COLO668 (cell line): ENCODE measurements at regions not wholly inside any gene's neighbourhood (a gene's known extent, or its start where the extent isn't known, plus 50 kb on each side); places are given as distances from the start of the nearest gene placed in this dataset.
"Not testable (repeated sequence)": the region's sequence is repeated elsewhere in the genome, so short reads cannot be mapped to it uniquely, and the experiment has no call there.

Experiments
- DNase-seq: peaks from one replicate; lab custom pipeline; 2025; ENCODE audit not compliant: unreplicated experiment; lab: John Stamatoyannopoulos, UW

DNA sequence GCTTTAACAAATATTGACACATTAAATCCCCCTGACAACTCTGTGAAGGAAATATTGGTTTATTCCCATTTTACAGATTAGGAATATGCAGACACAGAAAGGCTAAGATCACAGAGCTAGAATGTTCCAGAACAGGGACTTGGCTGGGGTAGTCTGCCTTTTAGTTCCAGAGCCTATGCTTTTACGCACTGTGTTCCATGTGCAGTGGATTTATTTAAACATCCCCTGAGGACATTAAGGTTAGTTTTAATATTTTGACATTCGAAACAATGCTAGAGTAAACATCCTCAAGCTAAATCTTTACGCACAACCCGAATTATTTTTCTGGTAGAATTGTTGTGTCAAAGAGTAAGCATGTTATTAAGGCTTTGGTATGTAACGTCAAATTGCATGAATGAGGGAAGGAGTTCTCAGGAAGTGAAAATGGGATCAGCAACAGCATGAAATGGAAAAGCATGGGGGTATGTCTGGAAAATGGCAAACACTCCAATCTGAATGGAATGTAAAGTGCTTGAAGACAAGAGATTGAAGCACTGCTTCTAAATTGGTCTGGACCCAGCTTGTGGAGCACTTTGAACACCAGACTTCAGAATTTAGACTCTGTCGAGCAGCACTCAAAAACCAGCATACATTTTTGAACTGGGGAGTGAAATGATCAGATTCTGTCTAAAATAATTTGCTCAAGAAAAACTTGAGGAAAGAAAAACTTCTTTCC, 429.9 kb downstream of the CD83 start:
- no peak for DNase-seq

DNA sequence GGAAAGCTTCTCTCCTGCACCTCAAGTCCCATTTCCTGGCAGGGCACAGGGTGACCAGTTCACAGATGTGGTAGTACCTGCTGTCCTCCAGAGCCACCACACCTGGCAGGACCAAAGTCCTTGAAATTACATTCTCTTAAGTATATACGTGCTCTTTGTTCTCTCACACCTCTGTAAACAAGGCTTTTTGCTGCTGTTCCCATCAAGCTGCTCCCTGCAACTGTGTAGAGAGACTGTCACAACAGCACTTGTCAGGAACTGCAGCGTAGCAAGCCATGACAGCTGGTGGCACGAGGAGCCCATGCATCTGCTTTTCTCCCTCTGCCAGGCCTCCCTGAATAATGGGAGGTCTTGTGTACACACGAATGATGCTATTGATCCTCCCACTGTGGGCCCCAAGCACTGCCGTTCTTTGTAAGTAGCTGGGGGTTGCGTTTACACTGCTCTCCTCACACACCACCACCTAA, 431.8 kb downstream of the CD83 start:
- DNase-seq = peak; percentile 87

DNA sequence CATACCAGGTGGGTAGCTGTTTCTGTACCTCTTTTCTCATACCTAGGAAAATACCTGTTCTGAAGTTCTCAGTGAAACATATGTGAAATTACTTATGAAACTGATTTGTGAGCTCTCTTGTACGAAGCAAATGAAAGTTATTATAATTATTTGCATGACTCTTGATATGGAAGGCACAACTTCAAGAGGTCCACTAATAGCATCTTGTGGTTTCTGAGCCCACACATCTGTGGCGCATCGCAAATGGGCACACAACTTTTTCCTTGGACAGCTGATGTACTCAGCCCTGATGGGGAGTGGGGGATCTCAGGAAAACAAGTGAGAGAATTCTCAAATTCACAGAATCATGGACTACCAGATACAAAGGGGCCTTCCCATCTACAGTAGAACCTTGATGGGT, 432.3 kb downstream of the CD83 start:
- DNase-seq = no peak

DNA sequence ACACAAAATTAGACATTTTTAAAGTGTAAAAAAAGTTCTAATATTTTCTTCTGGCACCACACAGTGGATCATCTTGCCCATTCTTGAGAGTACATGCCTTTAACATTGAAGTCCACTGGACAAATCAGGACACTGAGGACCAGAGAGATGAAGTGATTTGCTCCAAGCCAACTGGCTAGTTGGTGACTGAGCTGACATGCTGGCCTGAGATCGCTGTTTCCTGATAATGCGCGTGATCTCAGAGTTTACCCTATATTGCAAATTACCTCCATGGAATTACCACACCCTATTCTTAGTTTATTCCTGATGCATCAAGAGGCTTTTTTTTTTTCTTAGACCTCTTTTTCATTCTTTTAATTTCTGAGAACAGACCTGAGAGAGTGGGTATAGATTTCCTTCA, 432.8 kb downstream of the CD83 start:
- no peak for DNase-seq

DNA sequence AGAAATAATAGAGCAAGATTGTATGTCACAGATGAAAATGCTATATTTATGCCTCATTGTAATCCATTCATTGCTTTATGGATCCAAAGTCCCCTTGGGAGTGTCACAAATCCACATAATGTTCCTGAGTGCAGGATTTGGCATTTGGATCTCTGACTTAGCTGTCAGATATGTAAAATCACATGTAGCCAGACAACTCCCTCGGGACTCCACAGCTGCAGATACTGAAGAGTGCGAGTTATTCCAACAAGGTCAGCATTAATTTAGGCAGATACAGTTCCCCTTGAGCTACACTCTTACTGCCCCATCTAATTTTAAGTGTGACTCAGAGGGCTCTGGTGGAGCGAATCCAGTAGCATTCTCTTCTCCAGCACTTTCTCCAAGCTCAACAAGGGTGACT, 433.2 kb downstream of the CD83 start:
- peak; percentile 3 for DNase-seq

GRCh38 chr6:14551601-14552000, 434.0 kb downstream of the CD83 start:
- DNase-seq = not testable (repeated sequence)

GRCh38 chr6:14552891-14553290, 435.3 kb downstream of the CD83 start:
- no peak for DNase-seq

- DNase-seq = no peak
These were observed 435.9 kb downstream of the CD83 start for GRCh38 chr6:14553515-14553914.

DNA sequence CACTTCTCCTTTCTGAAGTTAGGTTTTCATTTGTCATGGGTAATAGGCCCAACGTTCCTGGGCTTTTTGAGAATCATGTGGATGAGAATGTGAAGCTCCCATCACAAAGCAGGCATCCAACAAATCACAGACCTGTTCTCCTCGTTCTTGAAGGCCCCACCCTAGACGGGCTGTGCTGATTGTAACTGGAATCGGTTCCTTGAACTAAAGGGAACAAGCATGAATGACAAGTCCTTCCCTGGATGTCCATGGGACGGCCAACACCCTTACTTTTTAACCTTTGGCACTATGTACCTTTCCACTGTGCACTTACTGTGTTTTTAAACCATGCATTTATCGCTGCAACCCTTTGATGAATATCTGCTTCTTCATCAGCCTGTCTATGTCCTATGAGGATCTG, 438.2 kb downstream of the CD83 start:
- no peak for DNase-seq

DNA sequence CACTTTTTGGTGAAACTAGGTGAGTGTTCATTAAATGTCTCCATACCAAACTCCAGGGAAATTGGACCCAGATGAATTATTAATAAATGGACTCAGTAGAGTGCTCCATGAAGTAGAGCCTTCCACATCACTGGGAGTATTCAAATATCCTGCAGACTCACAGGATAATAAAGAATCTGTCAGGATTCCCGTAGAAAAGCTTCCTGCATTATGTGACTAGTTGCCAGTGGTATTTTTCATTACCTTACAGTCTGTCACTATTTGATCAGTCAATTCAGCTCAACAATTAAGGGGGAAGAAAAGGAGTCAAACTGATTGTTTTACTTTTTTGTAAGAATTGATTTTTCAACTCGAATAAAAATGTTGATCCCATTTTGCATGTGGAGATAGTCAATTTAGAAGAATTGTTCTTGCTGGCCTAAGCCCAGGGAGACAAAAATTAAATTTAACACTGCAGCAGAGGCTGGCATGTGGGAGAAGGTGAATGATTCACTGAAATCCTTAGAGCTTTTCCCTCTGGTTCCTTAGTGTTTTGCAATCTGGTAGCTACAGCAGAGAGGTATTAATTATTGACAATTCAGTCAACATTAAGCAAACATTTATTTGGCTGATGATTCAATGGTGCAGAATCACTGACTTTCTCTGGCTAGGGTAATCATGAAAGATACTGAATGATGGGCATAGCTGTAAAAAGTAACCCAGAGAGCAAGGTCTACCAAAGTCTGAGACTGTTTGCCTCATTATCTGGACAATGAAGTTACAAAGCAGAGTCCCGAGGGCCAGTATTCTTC, 442.4 kb downstream of the CD83 start:
- DNase-seq = no peak

- not testable (repeated sequence) for DNase-seq
These were observed 444.0 kb downstream of the CD83 start for GRCh38 chr6:14561563-14561962.

GRCh38 chr6:14567842-14568241, 450.3 kb downstream of the CD83 start:
- DNase-seq = no peak

GRCh38 chr6:14569394-14569793, 451.8 kb downstream of the CD83 start:
- no peak for DNase-seq

GRCh38 chr6:14569874-14570273, 452.3 kb downstream of the CD83 start:
- not testable (repeated sequence) for DNase-seq

DNA sequence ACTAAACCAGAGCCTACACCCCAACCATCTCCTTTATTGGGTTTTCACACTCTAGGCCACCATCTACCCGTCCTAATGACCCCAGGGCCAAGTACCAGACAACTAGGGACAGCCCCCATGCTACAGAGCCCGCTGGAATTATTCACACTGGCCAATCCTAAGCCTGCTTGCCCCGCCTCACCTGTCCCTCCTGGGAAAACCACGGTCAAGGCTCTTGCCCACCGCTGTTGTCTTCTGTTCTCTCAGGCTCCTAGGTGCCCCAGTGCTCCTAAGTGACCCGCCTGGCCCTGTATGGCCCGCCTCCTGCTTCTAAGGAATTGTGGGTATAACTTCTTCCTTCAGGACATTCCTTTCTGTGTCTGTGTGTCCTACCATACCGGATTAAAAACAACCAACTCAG, 453.4 kb downstream of the CD83 start:
- no peak for DNase-seq

DNA sequence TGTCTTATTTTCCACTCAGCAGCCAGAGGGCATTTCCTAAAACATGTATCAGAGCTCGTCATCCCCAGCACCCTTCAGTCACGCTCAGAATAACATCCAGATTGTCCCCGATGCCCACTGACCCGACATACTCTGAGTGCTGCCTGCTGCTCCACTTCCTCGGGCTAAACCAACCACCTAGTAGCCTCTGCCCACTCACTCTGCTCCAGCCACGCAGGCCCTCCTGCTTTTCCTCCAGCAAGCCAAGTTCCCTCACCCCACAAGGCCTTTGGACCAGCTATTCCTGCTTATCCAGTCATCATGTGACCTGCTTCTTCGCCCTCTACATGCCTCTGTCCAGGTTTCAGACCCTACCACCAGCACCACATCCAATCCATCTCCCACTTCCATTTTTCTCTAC, 454.2 kb downstream of the CD83 start:
- no peak for DNase-seq

DNA sequence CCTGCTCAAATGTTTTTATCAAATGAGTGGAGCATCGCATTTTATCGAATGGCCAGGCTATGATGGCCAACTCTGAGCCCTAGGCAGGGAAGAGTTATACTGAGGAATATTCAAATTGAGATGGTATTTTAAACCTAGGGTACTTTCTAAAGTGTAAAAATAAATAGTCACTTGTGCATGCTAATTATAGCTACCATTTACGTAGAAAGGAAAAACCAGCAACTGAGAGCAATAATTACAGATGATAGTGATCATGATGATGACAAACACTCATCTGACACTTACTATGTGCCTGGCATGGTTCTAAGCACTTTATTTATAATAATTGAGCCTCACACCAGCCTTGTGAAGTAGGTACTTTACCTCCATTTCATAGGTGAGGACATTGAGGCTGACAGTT, 455.7 kb downstream of the CD83 start:
- DNase-seq = no peak

- no peak for DNase-seq
These were observed 456.2 kb downstream of the CD83 start for GRCh38 chr6:14573703-14574290.

- no peak for DNase-seq
These were observed 458.4 kb downstream of the CD83 start for GRCh38 chr6:14575961-14576360.

DNA sequence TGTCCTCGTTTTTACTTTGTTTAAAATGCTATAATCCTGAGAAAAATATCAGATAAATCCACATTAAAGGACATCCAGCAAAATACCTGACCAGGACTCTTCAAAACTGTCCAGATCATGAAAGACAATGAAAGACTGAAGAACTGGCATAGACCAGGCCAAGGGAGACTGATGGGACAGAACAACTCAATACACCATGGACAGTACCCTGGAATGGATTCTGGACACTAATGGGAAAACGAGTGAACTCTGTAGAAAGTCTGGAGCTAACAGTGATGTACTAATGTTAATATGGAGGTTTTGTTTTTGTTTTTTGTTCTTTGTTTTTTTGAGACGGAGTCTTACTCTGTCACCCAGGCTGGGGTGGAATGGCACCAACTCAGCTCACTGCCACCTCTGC, 461.4 kb downstream of the CD83 start:
- DNase-seq = no peak

- DNase-seq = no peak
These were observed 465.2 kb downstream of the CD83 start for GRCh38 chr6:14582749-14583148.

DNA sequence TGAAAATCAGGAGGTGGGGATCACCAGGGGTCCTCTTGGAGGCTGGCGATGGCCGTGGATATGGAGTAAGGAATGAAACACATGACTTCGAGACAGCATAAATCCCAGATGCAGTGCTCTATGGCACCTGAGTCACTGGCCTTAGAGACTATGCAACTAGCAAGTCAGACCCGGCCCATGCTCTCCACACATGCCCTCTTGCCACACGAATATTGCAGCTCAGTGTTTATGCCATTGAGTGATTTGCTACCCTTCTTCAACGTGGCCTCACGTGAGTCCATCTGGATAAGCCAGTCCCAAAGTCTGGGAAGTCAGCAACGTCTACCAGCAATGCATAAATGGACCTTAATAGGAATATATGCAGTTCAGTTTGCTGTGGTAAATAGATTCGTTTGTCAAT, 466.3 kb downstream of the CD83 start:
- DNase-seq = no peak
